ENCODE measurements at regions not wholly inside any gene's neighbourhood (a gene's known extent, or its start where the extent isn't known, plus 50 kb on each side); places are given as distances from the start of the nearest gene placed in this dataset.
"Not testable (repeated sequence)": the region's sequence is repeated elsewhere in the genome, so short reads cannot be mapped to it uniquely, and the experiment has no call there.

DNA sequence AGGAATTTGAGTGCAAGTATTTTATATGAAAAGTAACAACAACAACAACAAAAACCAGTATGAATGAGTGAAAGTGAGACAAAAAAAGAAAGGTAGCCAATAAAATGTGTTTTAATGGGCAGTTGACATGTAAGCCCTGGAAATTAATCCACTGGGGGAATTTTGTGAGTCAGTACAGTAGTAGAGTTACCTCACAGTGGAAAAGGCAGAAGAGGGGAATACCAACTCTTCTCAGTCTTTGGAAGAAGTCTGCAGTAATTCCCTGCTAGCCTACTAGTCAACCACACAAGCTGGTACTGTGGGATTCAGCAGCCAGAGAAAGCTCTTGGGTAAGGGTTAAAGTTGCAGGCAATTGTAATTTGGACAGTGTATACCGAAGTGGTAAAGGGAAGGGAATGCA, 76.3 kb upstream of the IL15 start:
- WGBS, 2 donors = 52 to 55% methylated on average over 1 of the region's 1 CpG
- Histone ChIP-seq H3K4me3 (no peak overlapping the region), H3K36me3 (no peaks in the 10 kb centered on the region), H3K4me1 (no peaks in the 10 kb centered on the region), H3K27me3 (no peaks in the 10 kb centered on the region), H3K9me3 (no peaks in the 10 kb centered on the region), H3K27ac (no peak overlapping the region)
- DNase-seq (no peak), ATAC-seq (ENCODE audit: low FRiP score in 2 of 2) (no peak)
- TF ChIP-seq POLR2A (IDR thresholded peaks at IDR 0.05) (no peak), POLR2AphosphoS5 (IDR thresholded peaks at IDR 0.05) (no peak), EP300 (IDR thresholded peaks at IDR 0.05) (no peak)
- TF ChIP-seq, protein P1, sequence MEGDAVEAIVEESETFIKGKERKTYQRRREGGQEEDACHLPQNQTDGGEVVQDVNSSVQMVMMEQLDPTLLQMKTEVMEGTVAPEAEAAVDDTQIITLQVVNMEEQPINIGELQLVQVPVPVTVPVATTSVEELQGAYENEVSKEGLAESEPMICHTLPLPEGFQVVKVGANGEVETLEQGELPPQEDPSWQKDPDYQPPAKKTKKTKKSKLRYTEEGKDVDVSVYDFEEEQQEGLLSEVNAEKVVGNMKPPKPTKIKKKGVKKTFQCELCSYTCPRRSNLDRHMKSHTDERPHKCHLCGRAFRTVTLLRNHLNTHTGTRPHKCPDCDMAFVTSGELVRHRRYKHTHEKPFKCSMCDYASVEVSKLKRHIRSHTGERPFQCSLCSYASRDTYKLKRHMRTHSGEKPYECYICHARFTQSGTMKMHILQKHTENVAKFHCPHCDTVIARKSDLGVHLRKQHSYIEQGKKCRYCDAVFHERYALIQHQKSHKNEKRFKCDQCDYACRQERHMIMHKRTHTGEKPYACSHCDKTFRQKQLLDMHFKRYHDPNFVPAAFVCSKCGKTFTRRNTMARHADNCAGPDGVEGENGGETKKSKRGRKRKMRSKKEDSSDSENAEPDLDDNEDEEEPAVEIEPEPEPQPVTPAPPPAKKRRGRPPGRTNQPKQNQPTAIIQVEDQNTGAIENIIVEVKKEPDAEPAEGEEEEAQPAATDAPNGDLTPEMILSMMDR (IDR thresholded peaks at IDR 0.05) = no peak

DNA sequence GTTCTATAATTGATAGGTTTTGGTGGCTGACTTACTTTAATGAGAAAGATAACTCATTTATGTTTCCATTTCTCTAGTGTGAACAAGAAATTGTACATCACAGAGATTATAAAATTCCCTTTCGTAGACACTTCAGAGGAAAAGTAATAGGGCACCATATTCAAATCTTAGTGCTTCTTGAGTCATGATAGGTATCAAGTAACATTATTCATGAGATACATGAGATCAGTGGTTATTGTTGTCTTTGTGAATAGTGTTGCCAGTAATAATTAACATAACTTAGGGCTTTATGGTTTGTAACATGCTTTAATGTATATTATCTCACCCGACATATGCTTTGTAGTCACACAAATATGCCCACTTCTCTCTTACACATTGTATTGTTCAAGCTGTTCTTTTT, 73.7 kb upstream of the IL15 start:
- H3K36me3 ChIP-seq = no peaks in the 10 kb centered on the region
- H3K9me3 ChIP-seq = no peaks in the 10 kb centered on the region
- no peak overlapping the region for H3K4me3 ChIP-seq
- no peak overlapping the region for H3K27ac ChIP-seq
- H3K4me1 ChIP-seq = no peaks in the 10 kb centered on the region
- ATAC-seq (ENCODE audit: low FRiP score in 2 of 2) (no peak), DNase-seq (no peak)
- no peaks in the 10 kb centered on the region for H3K27me3 ChIP-seq
- TF ChIP-seq, protein P1 (IDR thresholded peaks at IDR 0.05) = no peak
- TF ChIP-seq POLR2A (IDR thresholded peaks at IDR 0.05) = no peak
- TF ChIP-seq EP300 (IDR thresholded peaks at IDR 0.05) = no peak
- no peak for TF ChIP-seq POLR2AphosphoS5 (IDR thresholded peaks at IDR 0.05)
- WGBS, 2 donors = 93 to 94% methylated on average over 2 of the region's 2 CpGs

GRCh38 chr4:141563723-141564122, 72.7 kb upstream of the IL15 start:
- H3K9me3 ChIP-seq = no peaks in the 10 kb centered on the region
- no peaks in the 10 kb centered on the region for H3K4me1 ChIP-seq
- H3K36me3 ChIP-seq = no peaks in the 10 kb centered on the region
- no peak overlapping the region for H3K27ac ChIP-seq
- no peak for TF ChIP-seq POLR2A (IDR thresholded peaks at IDR 0.05)
- no peak for TF ChIP-seq EP300 (IDR thresholded peaks at IDR 0.05)
- TF ChIP-seq, protein P1 (IDR thresholded peaks at IDR 0.05) = no peak
- TF ChIP-seq POLR2AphosphoS5 (IDR thresholded peaks at IDR 0.05) = no peak
- no peaks in the 10 kb centered on the region for H3K27me3 ChIP-seq
- H3K4me3 ChIP-seq = no peak overlapping the region
- DNase-seq = no peak
- no peak for ATAC-seq (ENCODE audit: low FRiP score in 2 of 2)

DNA sequence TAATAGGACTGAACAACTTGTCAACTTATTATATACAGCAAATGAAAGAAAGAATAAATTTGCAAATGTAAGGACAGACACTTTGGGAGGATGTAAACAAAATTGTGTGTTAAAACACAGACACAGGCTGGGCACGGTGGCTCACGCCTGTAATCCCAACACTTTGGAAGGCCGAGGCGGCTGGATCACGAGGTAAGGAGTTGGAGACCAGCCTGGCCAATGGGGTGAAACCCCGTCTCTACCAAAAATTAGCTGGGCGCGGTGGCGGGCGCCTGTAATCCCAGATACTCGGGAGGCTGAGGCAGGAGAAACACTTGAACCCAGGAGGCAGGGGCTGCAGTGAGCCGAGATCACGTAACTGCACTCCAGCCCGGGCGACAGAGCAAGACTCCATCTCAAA, 71.4 kb upstream of the IL15 start:
- H3K4me1 ChIP-seq; H3K4me3 ChIP-seq; ATAC-seq (ENCODE audit: low FRiP score in 2 of 2); H3K9me3 ChIP-seq; H3K27me3 ChIP-seq; H3K27ac ChIP-seq; H3K36me3 ChIP-seq: not testable (repeated sequence)
- WGBS, 2 donors = 93 to 94% methylated on average over 15 of the region's 15 CpGs
- peak in 1 of 2 donors; percentile 48 for DNase-seq

DNA sequence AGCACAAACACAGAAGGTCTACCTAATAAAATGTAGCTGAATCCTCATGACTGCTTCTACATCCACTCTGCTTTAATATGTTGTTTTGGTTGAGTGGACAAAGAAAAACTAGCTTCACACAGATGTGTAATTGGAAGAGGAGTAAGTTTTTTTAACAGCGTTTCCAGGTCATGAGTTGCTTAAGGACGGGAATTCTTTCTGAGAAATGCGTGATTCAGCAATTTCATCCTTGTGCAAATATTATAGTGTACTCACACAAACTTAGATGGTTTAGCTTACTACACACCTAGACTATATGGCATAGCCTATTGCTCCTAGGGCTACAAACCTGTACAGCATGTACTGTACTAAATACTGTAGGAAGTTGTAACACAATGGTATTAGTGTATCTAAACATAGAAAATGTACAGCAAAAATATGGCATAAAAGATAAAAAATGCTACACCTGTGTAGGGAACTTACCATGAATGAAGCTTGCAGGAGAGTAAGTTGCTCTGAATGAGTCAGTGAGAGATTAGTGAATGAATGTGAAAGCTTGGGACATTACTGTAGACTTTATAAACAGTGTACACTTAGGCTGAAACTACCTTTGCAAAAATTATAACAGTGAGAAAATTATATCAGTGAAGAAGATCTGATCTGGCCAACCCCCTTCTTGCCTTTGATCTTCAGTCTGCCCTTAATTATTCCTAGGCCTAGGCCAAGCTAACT, 70.8 kb upstream of the IL15 start:
- TF ChIP-seq POLR2A (IDR thresholded peaks at IDR 0.05) (no peak), EP300 (IDR thresholded peaks at IDR 0.05) (no peak), POLR2AphosphoS5 (IDR thresholded peaks at IDR 0.05) (no peak)
- TF ChIP-seq, protein P1 (IDR thresholded peaks at IDR 0.05) = no peak
- ATAC-seq (ENCODE audit: low FRiP score in 2 of 2) = no peak
- H3K36me3 ChIP-seq = no peaks in the 10 kb centered on the region
- H3K9me3 ChIP-seq = no peaks in the 10 kb centered on the region
- no peak for DNase-seq
- H3K4me1 ChIP-seq = no peaks in the 10 kb centered on the region
- WGBS, 2 donors = 84 to 87% methylated on average over 3 of the region's 3 CpGs
- H3K27me3 ChIP-seq = no peaks in the 10 kb centered on the region
- H3K27ac ChIP-seq = no peak overlapping the region
- no peak overlapping the region for H3K4me3 ChIP-seq
